H9 (cell line): ENCODE measurements at regions not wholly inside any gene's neighbourhood (a gene's known extent, or its start where the extent isn't known, plus 50 kb on each side); places are given as distances from the start of the nearest gene placed in this dataset.

Experiments used
- DNase-seq: peaks from one replicate; pipeline ENCODE4 v3.0.0-alpha.2; 2017
- H2AFZ ChIP-seq: one replicate; pipeline ENCODE4 v1.6.1; 2013; ENCODE audit warnings: mild to moderate bottlenecking, low read length, control low read depth, moderate library complexity
- H2AK5ac ChIP-seq: 2 replicates; pipeline ENCODE4 v1.6.1; 2013; ENCODE audit warnings: low read length, control low read depth, mixed read lengths; ENCODE audit not compliant: insufficient read length
- H2BK120ac ChIP-seq: one replicate; pipeline ENCODE4 v1.6.1; 2013; ENCODE audit warnings: low read depth, mild to moderate bottlenecking, low read length, control low read depth, inconsistent platforms; ENCODE audit not compliant: poor library complexity, severe bottlenecking
- H2BK12ac ChIP-seq: 2 replicates; pipeline ENCODE4 v1.6.1; 2013; ENCODE audit warnings: low read length, control low read depth, mixed read lengths, low read depth; ENCODE audit not compliant: insufficient read length
- H2BK15ac ChIP-seq: 2 replicates; pipeline ENCODE4 v1.6.1; 2013; ENCODE audit warnings: low read depth, low read length, control low read depth
- H2BK20ac ChIP-seq: one replicate; pipeline ENCODE4 v1.6.1; 2013; ENCODE audit warnings: low read depth, mild to moderate bottlenecking, low read length, control low read depth, inconsistent platforms; ENCODE audit not compliant: poor library complexity, severe bottlenecking
- H2BK5ac ChIP-seq: 2 replicates; pipeline ENCODE4 v1.6.1; 2013; ENCODE audit warnings: low read length, control low read depth, mixed read lengths; ENCODE audit not compliant: insufficient read length
- H3K14ac ChIP-seq: 2 replicates; pipeline ENCODE4 v1.6.1; 2013; ENCODE audit warnings: low read length, control low read depth; ENCODE audit not compliant: insufficient read depth
- H3K18ac ChIP-seq: 2 replicates; pipeline ENCODE4 v1.6.1; 2013; ENCODE audit warnings: low read depth, mild to moderate bottlenecking, mixed read lengths, low read length, control low read depth; ENCODE audit not compliant: insufficient read length
- H3K23ac ChIP-seq: 2 replicates; pipeline ENCODE4 v1.6.1; 2013; ENCODE audit warnings: low read length, control low read depth, mixed read lengths, low read depth; ENCODE audit not compliant: insufficient read length
- H3K23me2 ChIP-seq: 2 replicates; pipeline ENCODE4 v1.6.1; 2013; ENCODE audit warnings: low read depth, mild to moderate bottlenecking, mixed read lengths, low read length, control low read depth; ENCODE audit not compliant: insufficient read length, poor library complexity, severe bottlenecking
- H3K27ac ChIP-seq: 2 replicates; pipeline ENCODE4 v1.5.1; 2013; ENCODE audit warnings: low read length, control low read depth, mixed read lengths, low read depth; ENCODE audit not compliant: insufficient read length
- H3K27me3 ChIP-seq: 2 replicates; pipeline ENCODE4 v1.6.1; 2013; ENCODE audit warnings: low read length, control low read depth, inconsistent platforms; ENCODE audit not compliant: insufficient read depth
- H3K4ac ChIP-seq: 2 replicates; pipeline ENCODE4 v1.6.1; 2013; ENCODE audit warnings: low read depth, mild to moderate bottlenecking, control low read depth, inconsistent platforms, low read length, moderate library complexity
- H3K4me1 ChIP-seq: 2 replicates; pipeline ENCODE4 v1.6.1; 2013; ENCODE audit warnings: low read length, control low read depth, inconsistent platforms; ENCODE audit not compliant: insufficient read depth
- H3K4me2 ChIP-seq: 2 replicates; pipeline ENCODE4 v1.6.1; 2013; ENCODE audit warnings: low read length, control low read depth, mixed read lengths; ENCODE audit not compliant: insufficient read length, insufficient read depth
- H3K56ac ChIP-seq: 2 replicates; pipeline ENCODE4 v1.6.1; 2013; ENCODE audit warnings: low read depth, mild to moderate bottlenecking, mixed read lengths, low read length, control low read depth; ENCODE audit not compliant: insufficient read length
- H3K79me1 ChIP-seq: 2 replicates; pipeline ENCODE4 v1.6.1; 2013; ENCODE audit warnings: low read depth, mild to moderate bottlenecking, moderate library complexity, low read length, control low read depth, inconsistent platforms; ENCODE audit not compliant: insufficient read depth, poor library complexity, severe bottlenecking
- H3K79me2 ChIP-seq: 2 replicates; pipeline ENCODE4 v1.6.1; 2013; ENCODE audit warnings: low read length, control low read depth, inconsistent platforms; ENCODE audit not compliant: insufficient read depth
- H3K9ac ChIP-seq: 2 replicates; pipeline ENCODE4 v1.6.1; 2013; ENCODE audit warnings: low read length, control low read depth, mixed read lengths; ENCODE audit not compliant: insufficient read length; ENCODE audit errors: extremely low read depth
- H3K9me3 ChIP-seq: one replicate; pipeline ENCODE4 v1.6.1; 2013; ENCODE audit warnings: low read depth, low read length, inconsistent platforms; ENCODE audit not compliant: control insufficient read depth
- H3T11ph ChIP-seq: one replicate; pipeline ENCODE4 v1.6.1; 2013; ENCODE audit warnings: mild to moderate bottlenecking, low read length, control low read depth, inconsistent platforms
- H4K20me1 ChIP-seq: one replicate; pipeline ENCODE4 v1.6.1; 2013; ENCODE audit not compliant: control insufficient read depth, insufficient read length, insufficient read depth
- H4K5ac ChIP-seq: 2 replicates; pipeline ENCODE4 v1.6.1; 2013; ENCODE audit warnings: low read depth, mild to moderate bottlenecking, mixed read lengths, low read length, control low read depth; ENCODE audit not compliant: insufficient read length
- H4K8ac ChIP-seq: replicated peaks from 2 replicates; pipeline ENCODE4 v1.6.1; 2013; ENCODE audit warnings: low read length, control low read depth, mixed read lengths, low read depth; ENCODE audit not compliant: insufficient read length
- H4K91ac ChIP-seq: 2 replicates; pipeline ENCODE4 v1.6.1; 2013; ENCODE audit warnings: low read depth, mild to moderate bottlenecking, moderate library complexity, mixed read lengths, low read length, control low read depth; ENCODE audit not compliant: insufficient read length
- H3K27ac Mint-ChIP-seq, 3 experiments: 2 replicates in 2 of 3; 3 replicates in 1 of 3; pipeline ENCODE4 v1.8.0; 2020 to 2021; ENCODE audit warnings: mixed read lengths in 3 of 3, mild to moderate bottlenecking in 1 of 3, moderate library complexity in 1 of 3
- H3K27me3 Mint-ChIP-seq: 2 replicates; pipeline ENCODE4 v1.8.0; 2021; ENCODE audit warnings: low read depth, mild to moderate bottlenecking, moderate library complexity, mixed read lengths
- H3K36me3 Mint-ChIP-seq, 3 experiments: 2 replicates in 2 of 3; 3 replicates in 1 of 3; pipeline ENCODE4 v1.8.0; 2020 to 2021; ENCODE audit warnings: low read depth in 3 of 3, mixed read lengths in 3 of 3; ENCODE audit not compliant: insufficient read depth in 1 of 3
- H3K4me1 Mint-ChIP-seq, 2 experiments: 2 replicates each; pipeline ENCODE4 v1.8.0; 2020; ENCODE audit warnings: mixed read lengths in 2 of 2
- H3K4me3 Mint-ChIP-seq, 2 experiments: 2 replicates in 1 of 2; 3 replicates in 1 of 2; pipeline ENCODE4 v1.8.0; 2020 to 2021; ENCODE audit warnings: mild to moderate bottlenecking in 2 of 2, mixed read lengths in 2 of 2, moderate library complexity in 1 of 2
- H3K9me3 Mint-ChIP-seq, 2 experiments: 2 replicates in 1 of 2; 3 replicates in 1 of 2; pipeline ENCODE4 v1.8.0; 2020; ENCODE audit warnings: mild to moderate bottlenecking in 2 of 2, mixed read lengths in 2 of 2, moderate library complexity in 1 of 2
- WGBS: extraction: QIAGEN DNeasy Blood & Tissue Kit; methylation state at CpG from one replicate; pipeline ENCODE4 v1.1.7; 2013; ENCODE audit warnings: missing lambda C conversion rate, low lambda C conversion rate, mixed read lengths; ENCODE audit not compliant: insufficient read length; ENCODE audit errors: extremely low coverage; 5-methylcytosine and 5-hydroxymethylcytosine counted together
- TF ChIP-seq, protein P1 (sequence below): fragments of 200-600 bp; sonication (generic); conservative IDR thresholded peaks from 3 replicates; pipeline ENCODE4 v1.8.0; 2021; ENCODE audit warnings: antibody characterized with exemption, mild to moderate bottlenecking

DNA sequence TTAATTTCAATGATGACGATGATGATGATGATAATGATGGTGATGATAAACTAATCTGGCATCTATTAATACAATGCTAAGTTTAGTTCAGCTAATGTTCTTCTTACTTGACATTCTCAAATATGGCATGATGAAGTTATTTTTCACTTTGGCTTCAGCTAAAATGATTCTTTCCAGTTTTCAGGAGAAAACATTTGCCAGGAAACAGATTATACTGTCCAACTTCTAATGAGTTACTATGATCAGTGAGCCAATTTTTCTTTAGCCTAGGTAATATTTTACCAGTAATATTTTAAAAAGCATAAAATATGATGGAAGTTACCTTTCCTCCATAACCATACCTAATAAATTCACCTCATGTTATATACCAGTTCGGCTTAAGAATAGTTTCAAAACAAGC is 245.7 kb upstream of the CSNK1A1L start:
- Histone ChIP-seq H3K23me2 (no peaks in the 10 kb centered on the region), H3K4me2 (no peak overlapping the region), H3K9ac (no peak overlapping the region), H2BK12ac (no peak overlapping the region), H3K23ac (no peak overlapping the region), H3K27me3 (no peaks in the 10 kb centered on the region), H3K9me3 (no peaks in the 10 kb centered on the region), H4K8ac (no peak overlapping the region), H3K18ac (no peak overlapping the region), H2BK20ac (no peak overlapping the region), H3K79me2 (no peaks in the 10 kb centered on the region), H2BK15ac (no peak overlapping the region), H4K20me1 (no peaks in the 10 kb centered on the region), H3K79me1 (no peaks in the 10 kb centered on the region), H3K27ac (no peak overlapping the region), H3K56ac (no peak overlapping the region), H2AK5ac (no peak overlapping the region), H3K4me1 (no peaks in the 10 kb centered on the region), H2BK120ac (no peak overlapping the region), H4K5ac (no peak overlapping the region), H2BK5ac (no peak overlapping the region), H3K4ac (no peak overlapping the region), H4K91ac (no peak overlapping the region), H3K14ac (no peak overlapping the region), H3T11ph (no peak overlapping the region), H2AFZ (no peak overlapping the region)
- no peak for DNase-seq
- WGBS = no CpG with 5 or more reads among the region's 2 CpGs
- H3K4me3 Mint-ChIP-seq = no peak overlapping the region
- H3K9me3 Mint-ChIP-seq = no peaks in the 10 kb centered on the region
- H3K27me3 Mint-ChIP-seq = no peaks in the 10 kb centered on the region
- no peaks in the 10 kb centered on the region for H3K36me3 Mint-ChIP-seq
- TF ChIP-seq, protein P1, sequence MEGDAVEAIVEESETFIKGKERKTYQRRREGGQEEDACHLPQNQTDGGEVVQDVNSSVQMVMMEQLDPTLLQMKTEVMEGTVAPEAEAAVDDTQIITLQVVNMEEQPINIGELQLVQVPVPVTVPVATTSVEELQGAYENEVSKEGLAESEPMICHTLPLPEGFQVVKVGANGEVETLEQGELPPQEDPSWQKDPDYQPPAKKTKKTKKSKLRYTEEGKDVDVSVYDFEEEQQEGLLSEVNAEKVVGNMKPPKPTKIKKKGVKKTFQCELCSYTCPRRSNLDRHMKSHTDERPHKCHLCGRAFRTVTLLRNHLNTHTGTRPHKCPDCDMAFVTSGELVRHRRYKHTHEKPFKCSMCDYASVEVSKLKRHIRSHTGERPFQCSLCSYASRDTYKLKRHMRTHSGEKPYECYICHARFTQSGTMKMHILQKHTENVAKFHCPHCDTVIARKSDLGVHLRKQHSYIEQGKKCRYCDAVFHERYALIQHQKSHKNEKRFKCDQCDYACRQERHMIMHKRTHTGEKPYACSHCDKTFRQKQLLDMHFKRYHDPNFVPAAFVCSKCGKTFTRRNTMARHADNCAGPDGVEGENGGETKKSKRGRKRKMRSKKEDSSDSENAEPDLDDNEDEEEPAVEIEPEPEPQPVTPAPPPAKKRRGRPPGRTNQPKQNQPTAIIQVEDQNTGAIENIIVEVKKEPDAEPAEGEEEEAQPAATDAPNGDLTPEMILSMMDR = no peak
- H3K27ac Mint-ChIP-seq = no peak overlapping the region
- H3K4me1 Mint-ChIP-seq = no peaks in the 10 kb centered on the region
